GM18508 (cell line): ENCODE measurements at regions not wholly inside any gene's neighbourhood (a gene's known extent, or its start where the extent isn't known, plus 50 kb on each side); places are given as distances from the start of the nearest gene placed in this dataset.

ENCODE experiments used
- ATAC-seq: cut with Tn5 transposase; IDR thresholded peaks from one replicate; pipeline ENCODE4 v1.9.1; 2021; ENCODE audit warnings: moderate number of reproducible peaks; ENCODE audit not compliant: insufficient read depth, unreplicated experiment

- no peak for ATAC-seq
These were observed 218.7 kb upstream of the NDST4 start for GRCh38 chr4:115332078-115332477.

GRCh38 chr4:115331241-115331640 is 217.8 kb upstream of the NDST4 start:
- ATAC-seq = no peak

GRCh38 chr4:115325836-115326235 is 212.4 kb upstream of the NDST4 start:
- no peak for ATAC-seq

- no peak for ATAC-seq
These were observed 209.8 kb upstream of the NDST4 start for GRCh38 chr4:115323106-115323707.

GRCh38 chr4:115315182-115315581 is 201.8 kb upstream of the NDST4 start:
- no peak for ATAC-seq

- no peak for ATAC-seq
These were observed 197.2 kb upstream of the NDST4 start for GRCh38 chr4:115310641-115311040.

- ATAC-seq = no peak
These were observed 181.3 kb upstream of the NDST4 start for GRCh38 chr4:115294717-115295116.

- no peak for ATAC-seq
These were observed 179.7 kb upstream of the NDST4 start for GRCh38 chr4:115293093-115293462.

- peak; percentile 86 for ATAC-seq
These were observed 179.1 kb upstream of the NDST4 start for GRCh38 chr4:115292320-115293092.

GRCh38 chr4:115287426-115287825 is 174.0 kb upstream of the NDST4 start:
- ATAC-seq = no peak

GRCh38 chr4:115279330-115279729 is 165.9 kb upstream of the NDST4 start:
- ATAC-seq = no peak

- ATAC-seq = no peak
These were observed 165.4 kb upstream of the NDST4 start for GRCh38 chr4:115278830-115279229.

- ATAC-seq = no peak
These were observed 162.2 kb upstream of the NDST4 start for GRCh38 chr4:115275615-115276014.

GRCh38 chr4:115274545-115274944 is 161.1 kb upstream of the NDST4 start:
- ATAC-seq = peak; percentile 54

- ATAC-seq = no peak
These were observed 159.2 kb upstream of the NDST4 start for GRCh38 chr4:115272594-115272993.

GRCh38 chr4:115272185-115272584 is 158.8 kb upstream of the NDST4 start:
- peak; percentile 51 for ATAC-seq

- ATAC-seq = no peak
These were observed 146.8 kb upstream of the NDST4 start for GRCh38 chr4:115260195-115260594.

GRCh38 chr4:115259642-115260041 is 146.2 kb upstream of the NDST4 start:
- ATAC-seq = no peak

GRCh38 chr4:115249808-115250207 is 136.4 kb upstream of the NDST4 start:
- no peak for ATAC-seq

GRCh38 chr4:115234405-115235093 is 121.1 kb upstream of the NDST4 start:
- peak; percentile 64 for ATAC-seq

- ATAC-seq = no peak
These were observed 120.2 kb upstream of the NDST4 start for GRCh38 chr4:115233600-115233999.
